HG02678 (cell line): ENCODE measurements at regions not wholly inside any gene's neighbourhood (a gene's known extent, or its start where the extent isn't known, plus 50 kb on each side); places are given as distances from the start of the nearest gene placed in this dataset.

Experiments used
- ATAC-seq: cut with Tn5 transposase; IDR thresholded peaks from one replicate; pipeline ENCODE4 v1.9.1; 2021; ENCODE audit warnings: mild to moderate bottlenecking, moderate library complexity; ENCODE audit not compliant: unreplicated experiment

DNA sequence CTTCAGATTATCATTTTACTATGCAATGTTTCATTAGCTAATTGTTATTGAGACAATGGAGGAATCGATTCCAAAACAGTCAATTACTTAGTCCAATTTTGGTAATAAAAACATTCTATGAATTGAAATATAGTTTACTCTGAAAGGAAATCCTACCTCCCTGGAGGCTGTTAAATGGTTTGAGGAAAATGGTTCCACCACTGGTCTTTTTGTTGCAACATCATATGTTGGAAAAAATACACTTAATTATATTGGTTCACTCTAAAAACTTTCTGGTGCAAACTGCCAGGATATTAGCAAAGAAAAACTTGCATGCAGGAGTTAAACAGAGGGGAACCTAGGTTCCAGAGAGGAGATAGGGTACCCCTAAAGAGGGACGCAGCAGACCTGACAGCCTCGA is 267.3 kb upstream of the LYZL1 start:
- ATAC-seq: no peak

DNA sequence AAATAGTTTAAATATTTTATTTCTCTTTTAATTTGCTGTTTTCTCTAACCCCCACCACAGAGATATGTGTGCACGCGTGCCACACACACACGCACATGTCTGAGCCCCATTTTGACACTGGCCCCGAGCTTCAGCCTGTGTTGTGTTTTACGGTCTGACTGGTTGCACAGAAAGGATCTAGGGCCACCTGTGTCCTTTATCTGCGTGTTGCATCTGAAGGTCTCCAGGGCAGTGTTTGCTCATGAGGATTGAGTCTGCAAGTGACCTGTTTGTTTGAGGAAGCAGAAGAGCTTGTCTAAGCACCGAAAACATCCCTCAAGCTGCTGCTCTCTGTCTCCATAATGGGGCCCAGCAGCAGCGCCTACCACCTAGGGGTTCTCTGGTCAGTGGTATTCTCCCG is 266.4 kb upstream of the LYZL1 start:
- no peak for ATAC-seq

GRCh38 chr10:29023678-29024077 is 265.2 kb upstream of the LYZL1 start:
- no peak for ATAC-seq

DNA sequence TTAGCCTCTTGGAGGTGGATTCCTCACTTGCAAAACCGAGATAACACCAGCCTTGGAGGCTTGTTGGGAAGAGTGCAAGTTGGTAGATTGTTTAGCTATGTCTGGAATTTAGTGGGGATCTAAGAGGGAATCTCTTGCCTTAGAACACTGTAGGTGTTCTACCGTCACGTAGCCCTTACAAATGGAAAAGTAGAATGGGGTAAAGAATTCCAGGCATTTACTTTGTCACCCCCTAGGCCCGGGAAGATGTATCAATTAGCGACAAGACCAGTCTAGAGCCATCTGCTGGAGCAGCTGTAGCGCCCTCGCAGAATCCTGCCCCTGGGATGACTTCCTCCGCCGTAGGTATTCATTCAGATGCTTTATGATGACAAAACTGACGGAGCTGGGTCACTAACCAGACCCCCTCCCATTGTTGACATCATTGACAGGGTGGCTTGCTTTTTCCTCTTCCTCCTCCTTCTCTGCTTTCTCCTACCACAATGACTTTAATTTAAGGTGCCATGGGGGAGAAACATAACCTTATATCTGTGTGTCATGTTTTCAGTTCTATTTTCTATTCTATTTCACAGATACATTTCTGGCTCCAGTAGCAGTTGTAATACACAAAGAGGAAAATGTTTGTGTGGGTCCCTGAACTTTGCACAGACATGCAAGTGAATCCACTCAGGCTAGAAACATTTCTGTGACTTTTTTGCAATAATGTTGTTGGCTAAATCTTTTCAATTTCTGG is 262.6 kb upstream of the LYZL1 start:
- ATAC-seq: no peak

DNA sequence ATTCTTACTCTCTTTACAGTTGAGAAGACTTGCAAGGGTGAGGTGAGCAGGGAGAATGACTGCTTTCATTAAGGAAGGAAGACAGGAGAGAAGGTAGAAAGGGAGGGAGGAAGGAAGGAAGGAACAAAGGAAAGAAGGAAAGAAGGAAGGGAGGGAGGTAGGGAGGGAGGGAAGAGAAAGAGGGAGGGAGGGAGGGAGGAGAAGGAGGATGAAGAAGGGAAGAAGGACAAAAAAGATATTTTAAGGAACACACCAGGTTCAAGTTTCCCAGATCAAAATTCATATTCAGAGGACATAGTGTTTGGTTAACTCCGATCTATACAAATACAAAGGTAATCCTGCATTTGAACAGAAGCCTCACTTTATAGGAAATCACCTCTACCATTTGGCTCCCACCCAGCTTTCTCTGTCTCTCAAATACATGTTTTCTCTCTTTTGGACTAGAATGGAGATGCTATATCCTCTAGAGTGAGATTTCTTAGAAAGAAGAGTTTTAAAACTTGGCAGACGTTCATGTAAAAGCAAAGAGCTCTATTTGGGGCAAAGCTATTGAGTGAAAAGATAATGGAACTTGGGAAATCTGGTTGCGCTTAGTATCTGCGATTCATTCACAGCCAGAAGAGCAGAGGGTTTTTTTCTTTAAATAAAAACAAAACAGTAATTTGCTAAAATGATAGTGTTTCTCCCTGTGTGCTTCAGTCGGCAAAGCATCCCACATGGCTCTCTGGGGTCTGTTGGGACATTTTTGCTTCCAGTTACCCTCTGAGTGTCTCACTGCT is 261.9 kb upstream of the LYZL1 start:
- no peak for ATAC-seq

GRCh38 chr10:29028486-29028885 is 260.4 kb upstream of the LYZL1 start:
- no peak for ATAC-seq

- no peak for ATAC-seq
These were observed 258.0 kb upstream of the LYZL1 start for GRCh38 chr10:29030900-29031299.

DNA sequence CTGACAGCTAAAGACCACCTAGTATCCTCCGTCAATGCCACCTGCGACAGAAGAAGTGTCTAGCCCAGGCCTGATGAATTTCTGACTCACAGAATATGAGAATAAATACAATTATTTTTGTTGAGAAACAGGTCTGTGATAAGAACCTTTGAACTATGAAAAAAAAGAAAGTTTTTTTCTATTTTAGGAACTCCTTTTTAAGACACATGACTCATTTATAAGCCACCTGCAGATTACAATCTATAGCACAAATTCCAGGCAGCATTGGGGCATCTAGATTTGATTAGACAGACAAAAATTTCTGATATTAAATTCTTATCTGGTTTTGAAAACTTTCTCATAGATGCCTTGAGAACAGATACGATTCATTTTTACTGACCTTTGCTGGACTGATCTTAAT is 256.7 kb upstream of the LYZL1 start:
- ATAC-seq: no peak

- ATAC-seq: peak; percentile 83
These were observed 255.4 kb upstream of the LYZL1 start for GRCh38 chr10:29033311-29033940.

GRCh38 chr10:29034592-29034991 is 254.3 kb upstream of the LYZL1 start:
- no peak for ATAC-seq

DNA sequence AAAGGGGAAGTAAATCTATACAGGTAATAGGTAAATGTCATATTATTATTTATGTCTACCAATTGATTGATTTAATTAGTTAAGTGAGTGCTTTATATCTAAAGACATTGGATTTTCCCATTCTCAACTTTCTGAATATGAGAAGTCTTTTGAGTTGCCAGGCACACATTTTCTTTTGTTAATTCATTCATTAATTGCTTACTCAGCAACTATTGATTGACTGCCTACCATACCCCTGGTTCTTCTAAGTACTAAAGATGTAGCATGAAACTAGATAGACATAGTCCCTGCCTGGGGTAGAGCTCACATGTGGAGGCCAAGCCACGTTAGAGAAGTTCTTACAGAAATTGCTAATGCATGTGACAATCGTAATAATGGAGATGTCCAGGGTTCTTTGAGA is 253.1 kb upstream of the LYZL1 start:
- ATAC-seq: no peak

DNA sequence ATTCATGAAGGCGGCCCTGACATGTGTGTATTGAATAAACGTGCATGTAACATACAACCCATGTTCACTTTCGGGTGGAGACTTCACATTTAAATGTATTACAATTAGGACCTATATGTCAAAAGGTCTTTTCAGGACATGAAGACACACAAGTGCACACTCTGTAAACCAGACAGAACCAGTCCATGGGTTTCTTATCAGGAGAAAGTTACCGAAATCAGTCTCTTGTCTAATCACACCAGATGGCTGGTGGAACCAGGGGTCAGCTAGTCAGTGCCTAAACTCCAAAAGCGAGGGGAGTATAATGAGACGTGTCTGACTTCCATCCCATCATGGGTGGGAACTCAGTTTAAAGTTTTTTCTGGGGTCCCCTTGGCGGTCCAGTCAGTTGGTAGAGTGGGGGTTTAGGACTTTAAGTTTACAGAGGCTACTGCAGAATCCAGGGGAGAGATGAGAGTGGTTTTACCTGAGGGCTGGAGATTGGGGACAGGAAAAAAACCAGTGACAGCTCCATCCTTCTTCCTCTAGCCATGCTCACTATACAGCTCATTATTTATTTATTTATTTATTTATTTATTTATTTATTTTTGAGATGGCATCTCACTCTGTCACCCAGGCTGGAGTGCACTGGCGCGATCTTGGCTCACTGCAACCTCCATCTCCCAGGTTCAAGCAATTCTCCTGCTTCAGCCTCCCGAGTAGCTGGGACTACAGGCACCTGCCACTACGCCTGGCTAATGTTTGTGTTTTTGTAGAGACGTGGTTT is 251.3 kb upstream of the LYZL1 start:
- ATAC-seq: no peak

- no peak for ATAC-seq
These were observed 249.8 kb upstream of the LYZL1 start for GRCh38 chr10:29039091-29039490.

- no peak for ATAC-seq
These were observed 249.1 kb upstream of the LYZL1 start for GRCh38 chr10:29039677-29040189.

- no peak for ATAC-seq
These were observed 247.3 kb upstream of the LYZL1 start for GRCh38 chr10:29041616-29042015.

GRCh38 chr10:29048506-29048905 is 240.4 kb upstream of the LYZL1 start:
- ATAC-seq: no peak

DNA sequence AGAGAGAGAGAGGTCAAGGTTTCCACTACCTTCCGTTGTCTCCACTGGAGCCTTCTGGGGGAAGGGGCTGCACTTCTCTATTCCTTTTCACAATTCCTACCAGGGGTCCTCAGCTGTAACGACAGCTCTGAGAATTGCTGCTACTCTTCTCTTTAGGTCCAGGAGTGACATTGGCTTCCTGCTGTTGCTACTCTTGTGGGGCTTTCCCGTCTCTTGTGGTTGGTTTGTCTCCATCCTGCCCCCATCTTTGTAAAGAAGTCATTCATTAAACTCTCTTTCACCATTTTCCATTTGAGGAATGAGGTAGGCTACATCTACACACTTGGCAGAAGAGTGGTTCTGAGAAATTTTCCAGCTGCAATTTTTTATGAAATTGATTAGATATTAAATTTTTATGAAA is 238.8 kb upstream of the LYZL1 start:
- ATAC-seq: peak; percentile 57

DNA sequence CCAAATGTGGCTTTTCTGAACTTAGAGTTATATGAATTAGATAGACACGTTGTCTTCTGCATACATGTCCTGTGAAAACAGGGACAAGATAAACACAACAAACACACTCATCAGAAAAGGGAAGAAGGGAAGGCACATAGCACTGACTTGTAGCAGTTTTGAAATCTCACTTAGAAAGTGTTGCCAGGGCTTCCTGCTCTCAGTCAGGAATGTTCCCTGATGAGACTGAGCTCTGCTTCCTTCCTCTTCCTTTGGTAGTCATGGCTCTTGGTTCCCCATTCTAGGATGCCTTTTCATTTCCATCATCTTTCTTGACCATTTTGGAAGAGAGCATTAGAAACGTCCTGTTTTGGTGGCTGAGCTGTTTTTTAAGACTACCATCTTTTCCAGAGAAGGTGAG is 233.8 kb upstream of the LYZL1 start:
- no peak for ATAC-seq

- no peak for ATAC-seq
These were observed 232.1 kb upstream of the LYZL1 start for GRCh38 chr10:29056729-29057128.

- ATAC-seq: no peak
These were observed 231.0 kb upstream of the LYZL1 start for GRCh38 chr10:29057822-29058331.
